HEK293 (cell line): ENCODE measurements at regions not wholly inside any gene's neighbourhood (a gene's known extent, or its start where the extent isn't known, plus 50 kb on each side); places are given as distances from the start of the nearest gene placed in this dataset.
A peak's percentile ranks its signal among the peaks of the same experiment; 100 is the strongest.

Experiments used
- CTCF ChIA-PET: fragments of 350-600 bp; formaldehyde crosslinking; extraction: SDS; loops from one replicate; lab custom pipeline; 2021; ENCODE audit warnings: antibody characterized with exemption; lab: Yijun Ruan, JAX
- POLR2A ChIA-PET: fragments of 300-600 bp; formaldehyde crosslinking; extraction: SDS; loops from one replicate; lab custom pipeline; 2020; ENCODE audit warnings: antibody characterized with exemption, inconsistent platforms; lab: Yijun Ruan, JAX
- H3K27ac ChIP-seq: fragments of 200-500 bp; sonication (Bioruptor generic); 2 replicates; pipeline ENCODE4 v1.5.1; 2014; ENCODE audit warnings: low read depth, low read length, control low read depth, inconsistent platforms; ENCODE audit errors: extremely low read depth
- H3K36me3 ChIP-seq, 2 experiments: fragments of 200-500 bp in 1 of 2; sonication (Bioruptor generic) in 1 of 2; 1 replicate in 1 of 2; 2 replicates in 1 of 2; pipeline ENCODE4 v1.5.1; 2014 to 2017; ENCODE audit warnings: inconsistent platforms in 2 of 2, low read length in 2 of 2; ENCODE audit not compliant: control insufficient read depth in 2 of 2, insufficient read depth in 1 of 2
- H3K4me1 ChIP-seq: fragments of 200-500 bp; sonication (Bioruptor generic); 2 replicates; pipeline ENCODE4 v1.5.1; 2014; ENCODE audit warnings: mild to moderate bottlenecking, low read length, inconsistent platforms; ENCODE audit not compliant: control insufficient read depth, insufficient read depth
- H3K4me3 ChIP-seq: 2 replicates; pipeline ENCODE4 v1.5.1; 2011; ENCODE audit warnings: low read depth, mild to moderate bottlenecking, control low read depth, low read length, moderate library complexity
- H3K9me3 ChIP-seq: fragments of 200-500 bp; sonication (Bioruptor generic); 2 replicates; pipeline ENCODE4 v1.5.1; 2014; ENCODE audit warnings: low read depth, low read length, inconsistent platforms; ENCODE audit not compliant: control insufficient read depth, insufficient read depth
- CTCF ChIP-seq: fragments of 450-650 bp; formaldehyde crosslinking; IDR thresholded peaks from 2 replicates; pipeline ENCODE4 v1.5.1; 2016; ENCODE audit warnings: missing biosample characterization, missing genetic modification characterization
- GFI1B ChIP-seq: fragments of 450-650 bp; formaldehyde crosslinking; IDR thresholded peaks from 2 replicates; pipeline ENCODE4 v1.5.1; 2016; ENCODE audit warnings: missing biosample characterization, missing genetic modification characterization
- SCRT1 ChIP-seq: fragments of 450-650 bp; formaldehyde crosslinking; IDR thresholded peaks from 2 replicates; pipeline ENCODE4 v1.5.1; 2016; ENCODE audit warnings: missing biosample characterization, missing genetic modification characterization, borderline replicate concordance
- SCRT2 ChIP-seq: fragments of 450-650 bp; formaldehyde crosslinking; IDR thresholded peaks from 2 replicates; pipeline ENCODE4 v1.5.1; 2016; ENCODE audit warnings: missing biosample characterization, missing genetic modification characterization
- TRIM28 ChIP-seq: IDR thresholded peaks from 2 replicates; pipeline ENCODE4 v1.6.1; 2011; ENCODE audit warnings: low read length, control low read depth, borderline replicate concordance
- WT1 ChIP-seq: fragments of 450-650 bp; formaldehyde crosslinking; IDR thresholded peaks from 2 replicates; pipeline ENCODE4 v1.5.1; 2016; ENCODE audit warnings: missing biosample characterization, missing genetic modification characterization
- ZBTB17 ChIP-seq: fragments of 450-650 bp; formaldehyde crosslinking; IDR thresholded peaks from 2 replicates; pipeline ENCODE4 v1.5.1; 2016; ENCODE audit warnings: missing biosample characterization, missing genetic modification characterization
- ZIC2 ChIP-seq: fragments of 450-650 bp; formaldehyde crosslinking; IDR thresholded peaks from 2 replicates; pipeline ENCODE4 v1.5.1; 2016; ENCODE audit warnings: missing biosample characterization, missing genetic modification characterization
- ZNF394 ChIP-seq: fragments of 450-650 bp; formaldehyde crosslinking; IDR thresholded peaks from 2 replicates; pipeline ENCODE4 v1.5.1; 2016; ENCODE audit warnings: missing biosample characterization, missing genetic modification characterization, mild to moderate bottlenecking, moderate library complexity, borderline replicate concordance
- ZNF416 ChIP-seq: fragments of 450-650 bp; formaldehyde crosslinking; IDR thresholded peaks from 2 replicates; pipeline ENCODE4 v1.5.1; 2016; ENCODE audit warnings: missing biosample characterization, missing genetic modification characterization
- ZNF433 ChIP-seq: fragments of 450-650 bp; formaldehyde crosslinking; IDR thresholded peaks from 2 replicates; pipeline ENCODE4 v1.5.1; 2016; ENCODE audit warnings: missing biosample characterization, missing genetic modification characterization, low read depth
- ZNF654 ChIP-seq: fragments of 450-650 bp; formaldehyde crosslinking; IDR thresholded peaks from 2 replicates; pipeline ENCODE4 v1.5.1; 2016; ENCODE audit warnings: low read depth, missing biosample characterization, missing genetic modification characterization
- ZNF677 ChIP-seq: fragments of 450-650 bp; IDR thresholded peaks from 2 replicates; pipeline ENCODE4 v1.5.0; 2018; ENCODE audit warnings: missing biosample characterization, mild to moderate bottlenecking, missing genetic modification characterization, moderate library complexity
- TF ChIP-seq, protein P1 (sequence below): fragments of 450-650 bp; formaldehyde crosslinking; IDR thresholded peaks from 2 replicates; pipeline ENCODE4 v1.5.1; 2016; ENCODE audit warnings: missing biosample characterization, missing genetic modification characterization
- TF ChIP-seq, protein P2 (sequence below): fragments of 450-650 bp; formaldehyde crosslinking; IDR thresholded peaks from 2 replicates; pipeline ENCODE4 v1.5.1; 2016; ENCODE audit warnings: missing biosample characterization, missing genetic modification characterization
- TF ChIP-seq, protein P3 (sequence below): fragments of 450-650 bp; formaldehyde crosslinking; IDR thresholded peaks from 2 replicates; pipeline ENCODE4 v1.5.1; 2016; ENCODE audit warnings: missing biosample characterization, missing genetic modification characterization
- TF ChIP-seq, protein P4 (sequence below): fragments of 450-650 bp; formaldehyde crosslinking; IDR thresholded peaks from 2 replicates; pipeline ENCODE4 v1.5.1; 2016; ENCODE audit warnings: missing biosample characterization, missing genetic modification characterization
- TF ChIP-seq, protein P5 (sequence below): fragments of 450-650 bp; formaldehyde crosslinking; IDR thresholded peaks from 2 replicates; pipeline ENCODE4 v1.5.1; 2017; ENCODE audit warnings: missing biosample characterization, missing genetic modification characterization
- TF ChIP-seq, protein P6 (sequence below): fragments of 450-650 bp; formaldehyde crosslinking; IDR thresholded peaks from 2 replicates; pipeline ENCODE4 v1.5.1; 2017; ENCODE audit warnings: missing biosample characterization, missing genetic modification characterization

- TF ChIP-seq, protein P1, sequence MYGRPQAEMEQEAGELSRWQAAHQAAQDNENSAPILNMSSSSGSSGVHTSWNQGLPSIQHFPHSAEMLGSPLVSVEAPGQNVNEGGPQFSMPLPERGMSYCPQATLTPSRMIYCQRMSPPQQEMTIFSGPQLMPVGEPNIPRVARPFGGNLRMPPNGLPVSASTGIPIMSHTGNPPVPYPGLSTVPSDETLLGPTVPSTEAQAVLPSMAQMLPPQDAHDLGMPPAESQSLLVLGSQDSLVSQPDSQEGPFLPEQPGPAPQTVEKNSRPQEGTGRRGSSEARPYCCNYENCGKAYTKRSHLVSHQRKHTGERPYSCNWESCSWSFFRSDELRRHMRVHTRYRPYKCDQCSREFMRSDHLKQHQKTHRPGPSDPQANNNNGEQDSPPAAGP (tag by site-specific recombination) = no peak
- TF ChIP-seq, protein P2, sequence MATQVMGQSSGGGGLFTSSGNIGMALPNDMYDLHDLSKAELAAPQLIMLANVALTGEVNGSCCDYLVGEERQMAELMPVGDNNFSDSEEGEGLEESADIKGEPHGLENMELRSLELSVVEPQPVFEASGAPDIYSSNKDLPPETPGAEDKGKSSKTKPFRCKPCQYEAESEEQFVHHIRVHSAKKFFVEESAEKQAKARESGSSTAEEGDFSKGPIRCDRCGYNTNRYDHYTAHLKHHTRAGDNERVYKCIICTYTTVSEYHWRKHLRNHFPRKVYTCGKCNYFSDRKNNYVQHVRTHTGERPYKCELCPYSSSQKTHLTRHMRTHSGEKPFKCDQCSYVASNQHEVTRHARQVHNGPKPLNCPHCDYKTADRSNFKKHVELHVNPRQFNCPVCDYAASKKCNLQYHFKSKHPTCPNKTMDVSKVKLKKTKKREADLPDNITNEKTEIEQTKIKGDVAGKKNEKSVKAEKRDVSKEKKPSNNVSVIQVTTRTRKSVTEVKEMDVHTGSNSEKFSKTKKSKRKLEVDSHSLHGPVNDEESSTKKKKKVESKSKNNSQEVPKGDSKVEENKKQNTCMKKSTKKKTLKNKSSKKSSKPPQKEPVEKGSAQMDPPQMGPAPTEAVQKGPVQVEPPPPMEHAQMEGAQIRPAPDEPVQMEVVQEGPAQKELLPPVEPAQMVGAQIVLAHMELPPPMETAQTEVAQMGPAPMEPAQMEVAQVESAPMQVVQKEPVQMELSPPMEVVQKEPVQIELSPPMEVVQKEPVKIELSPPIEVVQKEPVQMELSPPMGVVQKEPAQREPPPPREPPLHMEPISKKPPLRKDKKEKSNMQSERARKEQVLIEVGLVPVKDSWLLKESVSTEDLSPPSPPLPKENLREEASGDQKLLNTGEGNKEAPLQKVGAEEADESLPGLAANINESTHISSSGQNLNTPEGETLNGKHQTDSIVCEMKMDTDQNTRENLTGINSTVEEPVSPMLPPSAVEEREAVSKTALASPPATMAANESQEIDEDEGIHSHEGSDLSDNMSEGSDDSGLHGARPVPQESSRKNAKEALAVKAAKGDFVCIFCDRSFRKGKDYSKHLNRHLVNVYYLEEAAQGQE (tag by site-specific recombination) = no peak
- TF ChIP-seq SCRT1 (tag by site-specific recombination) = no peak
Observed at GRCh38 chr4:16448241-16448840, 222.1 kb upstream of the TAPT1 start (continued).

DNA sequence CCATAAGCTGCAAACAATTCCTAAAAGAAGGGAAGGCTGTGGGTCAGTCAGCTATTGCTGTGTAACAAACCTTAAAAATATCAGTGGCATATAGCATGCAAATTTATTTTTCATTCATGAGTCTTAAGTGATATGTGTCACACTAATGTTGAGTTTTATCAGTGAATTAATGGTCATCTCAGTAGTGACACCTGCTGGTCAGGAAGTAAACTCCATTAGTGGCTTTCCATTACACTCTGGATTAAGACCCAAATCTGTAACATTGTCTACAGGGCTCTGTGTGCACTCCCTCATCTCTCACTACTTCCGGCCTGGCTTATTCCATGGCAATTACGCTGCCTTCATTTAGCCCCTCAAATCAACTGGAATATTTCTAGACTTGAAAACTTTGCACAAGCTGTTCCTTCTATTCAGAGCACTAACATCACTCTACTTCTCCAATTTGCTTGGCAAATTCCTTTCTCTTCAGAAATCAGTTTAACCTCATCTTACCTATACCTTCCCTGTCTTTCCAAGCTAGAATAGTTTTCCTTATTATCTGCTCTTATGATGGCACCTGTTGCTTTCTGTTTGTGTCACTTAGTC, 217.3 kb upstream of the TAPT1 start:
- POLR2A ChIA-PET = no interaction called here
- Histone ChIP-seq H3K9me3 (no peaks in the 10 kb centered on the region), H3K4me3 (no peak overlapping the region), H3K4me1 (no peaks in the 10 kb centered on the region), H3K27ac (no peak overlapping the region), H3K36me3 (no peaks in the 10 kb centered on the region)
- CTCF ChIA-PET = interaction anchor here (0.8 to 2.0 kb wide), 6 partner anchors 10 to 155 kb away, joined by 3 to 5 read pairs (median 4); no protein-coding TSS in a partner anchor
- 0 out of 2 replicates have a peak, but pooled peaks have one; percentile 17 for TF ChIP-seq SCRT1 (tag by site-specific recombination)
- TF ChIP-seq ZNF416 (tag by site-specific recombination) = no peak
- peak; percentile 66 for TF ChIP-seq SCRT2 (tag by site-specific recombination)
- TF ChIP-seq ZNF654 (tag by site-specific recombination) = 0 out of 2 replicates have a peak, but pooled peaks have one; percentile 7

- H3K4me1 ChIP-seq = no peaks in the 10 kb centered on the region
- POLR2A ChIA-PET = no interaction called here
- CTCF ChIA-PET = interaction anchor here (0.7 to 1.3 kb wide), 3 partner anchors 146 to 775 kb away, joined by 3 to 5 read pairs (median 3); no protein-coding TSS in a partner anchor
- H3K27ac ChIP-seq = no peak overlapping the region
- no peaks in the 10 kb centered on the region for H3K36me3 ChIP-seq
- no peak overlapping the region for H3K4me3 ChIP-seq
- no peaks in the 10 kb centered on the region for H3K9me3 ChIP-seq
- TF ChIP-seq, protein P3, sequence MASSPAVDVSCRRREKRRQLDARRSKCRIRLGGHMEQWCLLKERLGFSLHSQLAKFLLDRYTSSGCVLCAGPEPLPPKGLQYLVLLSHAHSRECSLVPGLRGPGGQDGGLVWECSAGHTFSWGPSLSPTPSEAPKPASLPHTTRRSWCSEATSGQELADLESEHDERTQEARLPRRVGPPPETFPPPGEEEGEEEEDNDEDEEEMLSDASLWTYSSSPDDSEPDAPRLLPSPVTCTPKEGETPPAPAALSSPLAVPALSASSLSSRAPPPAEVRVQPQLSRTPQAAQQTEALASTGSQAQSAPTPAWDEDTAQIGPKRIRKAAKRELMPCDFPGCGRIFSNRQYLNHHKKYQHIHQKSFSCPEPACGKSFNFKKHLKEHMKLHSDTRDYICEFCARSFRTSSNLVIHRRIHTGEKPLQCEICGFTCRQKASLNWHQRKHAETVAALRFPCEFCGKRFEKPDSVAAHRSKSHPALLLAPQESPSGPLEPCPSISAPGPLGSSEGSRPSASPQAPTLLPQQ (tag by site-specific recombination) = no peak
- no peak for TF ChIP-seq ZNF677 (tag by site-specific recombination)
- no peak for TF ChIP-seq ZIC2 (tag by site-specific recombination)
- TF ChIP-seq, protein P4, sequence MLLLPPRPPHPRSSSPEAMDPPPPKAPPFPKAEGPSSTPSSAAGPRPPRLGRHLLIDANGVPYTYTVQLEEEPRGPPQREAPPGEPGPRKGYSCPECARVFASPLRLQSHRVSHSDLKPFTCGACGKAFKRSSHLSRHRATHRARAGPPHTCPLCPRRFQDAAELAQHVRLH (tag by site-specific recombination) = no peak
- TF ChIP-seq, protein P5, sequence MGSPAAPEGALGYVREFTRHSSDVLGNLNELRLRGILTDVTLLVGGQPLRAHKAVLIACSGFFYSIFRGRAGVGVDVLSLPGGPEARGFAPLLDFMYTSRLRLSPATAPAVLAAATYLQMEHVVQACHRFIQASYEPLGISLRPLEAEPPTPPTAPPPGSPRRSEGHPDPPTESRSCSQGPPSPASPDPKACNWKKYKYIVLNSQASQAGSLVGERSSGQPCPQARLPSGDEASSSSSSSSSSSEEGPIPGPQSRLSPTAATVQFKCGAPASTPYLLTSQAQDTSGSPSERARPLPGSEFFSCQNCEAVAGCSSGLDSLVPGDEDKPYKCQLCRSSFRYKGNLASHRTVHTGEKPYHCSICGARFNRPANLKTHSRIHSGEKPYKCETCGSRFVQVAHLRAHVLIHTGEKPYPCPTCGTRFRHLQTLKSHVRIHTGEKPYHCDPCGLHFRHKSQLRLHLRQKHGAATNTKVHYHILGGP = no peak
- TF ChIP-seq ZNF433 (tag by site-specific recombination) = no peak
- TF ChIP-seq GFI1B (tag by site-specific recombination) = no peak
- no peak for TF ChIP-seq TRIM28
- TF ChIP-seq WT1 (tag by site-specific recombination) = no peak
- TF ChIP-seq ZBTB17 = no peak
- no peak for TF ChIP-seq ZNF394 (tag by site-specific recombination)
- no peak for TF ChIP-seq CTCF (tag by site-specific recombination)
- TF ChIP-seq, protein P6, sequence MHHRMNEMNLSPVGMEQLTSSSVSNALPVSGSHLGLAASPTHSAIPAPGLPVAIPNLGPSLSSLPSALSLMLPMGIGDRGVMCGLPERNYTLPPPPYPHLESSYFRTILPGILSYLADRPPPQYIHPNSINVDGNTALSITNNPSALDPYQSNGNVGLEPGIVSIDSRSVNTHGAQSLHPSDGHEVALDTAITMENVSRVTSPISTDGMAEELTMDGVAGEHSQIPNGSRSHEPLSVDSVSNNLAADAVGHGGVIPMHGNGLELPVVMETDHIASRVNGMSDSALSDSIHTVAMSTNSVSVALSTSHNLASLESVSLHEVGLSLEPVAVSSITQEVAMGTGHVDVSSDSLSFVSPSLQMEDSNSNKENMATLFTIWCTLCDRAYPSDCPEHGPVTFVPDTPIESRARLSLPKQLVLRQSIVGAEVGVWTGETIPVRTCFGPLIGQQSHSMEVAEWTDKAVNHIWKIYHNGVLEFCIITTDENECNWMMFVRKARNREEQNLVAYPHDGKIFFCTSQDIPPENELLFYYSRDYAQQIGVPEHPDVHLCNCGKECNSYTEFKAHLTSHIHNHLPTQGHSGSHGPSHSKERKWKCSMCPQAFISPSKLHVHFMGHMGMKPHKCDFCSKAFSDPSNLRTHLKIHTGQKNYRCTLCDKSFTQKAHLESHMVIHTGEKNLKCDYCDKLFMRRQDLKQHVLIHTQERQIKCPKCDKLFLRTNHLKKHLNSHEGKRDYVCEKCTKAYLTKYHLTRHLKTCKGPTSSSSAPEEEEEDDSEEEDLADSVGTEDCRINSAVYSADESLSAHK = no peak
Observed at GRCh38 chr4:16442296-16442695, 216.0 kb upstream of the TAPT1 start.
